ENCODE measurements at regions not wholly inside any gene's neighbourhood (a gene's known extent, or its start where the extent isn't known, plus 50 kb on each side); places are given as distances from the start of the nearest gene placed in this dataset.
A peak's percentile ranks its signal among the peaks of the same experiment; 100 is the strongest.

GRCh38 chr7:17651863-17652385, 288.4 kb downstream of the SNX13 start:
- DNase-seq (ENCODE audit: low spot score), result peak; percentile 20

GRCh38 chr7:17654940-17655339, 285.4 kb downstream of the SNX13 start:
- no peak for DNase-seq (ENCODE audit: low spot score)

- no peak for DNase-seq (ENCODE audit: low spot score)
These were observed 281.2 kb downstream of the SNX13 start for GRCh38 chr7:17659126-17659525.

GRCh38 chr7:17660116-17660515, 280.2 kb downstream of the SNX13 start:
- DNase-seq (ENCODE audit: low spot score), result no peak

- DNase-seq (ENCODE audit: low spot score), result no peak
These were observed 278.2 kb downstream of the SNX13 start for GRCh38 chr7:17661982-17662585.

- DNase-seq (ENCODE audit: low spot score), result peak; percentile 52
These were observed 277.1 kb downstream of the SNX13 start for GRCh38 chr7:17663061-17663675.

- no peak for DNase-seq (ENCODE audit: low spot score)
These were observed 275.3 kb downstream of the SNX13 start for GRCh38 chr7:17665029-17665428.

- DNase-seq (ENCODE audit: low spot score), result no peak
These were observed 272.2 kb downstream of the SNX13 start for GRCh38 chr7:17668122-17668521.

GRCh38 chr7:17669204-17669603, 271.1 kb downstream of the SNX13 start:
- no peak for DNase-seq (ENCODE audit: low spot score)

GRCh38 chr7:17671956-17672355, 268.3 kb downstream of the SNX13 start:
- no peak for DNase-seq (ENCODE audit: low spot score)

GRCh38 chr7:17672783-17673182, 267.5 kb downstream of the SNX13 start:
- no peak for DNase-seq (ENCODE audit: low spot score)

GRCh38 chr7:17674166-17674942, 265.9 kb downstream of the SNX13 start:
- no peak for DNase-seq (ENCODE audit: low spot score)

- no peak for DNase-seq (ENCODE audit: low spot score)
These were observed 265.2 kb downstream of the SNX13 start for GRCh38 chr7:17674943-17675608.

- no peak for DNase-seq (ENCODE audit: low spot score)
These were observed 262.9 kb downstream of the SNX13 start for GRCh38 chr7:17677408-17677807.

- no peak for DNase-seq (ENCODE audit: low spot score)
These were observed 261.4 kb downstream of the SNX13 start for GRCh38 chr7:17678896-17679295.

- peak; percentile 33 for DNase-seq (ENCODE audit: low spot score)
These were observed 260.8 kb downstream of the SNX13 start for GRCh38 chr7:17679458-17679857.

GRCh38 chr7:17680026-17680425, 260.3 kb downstream of the SNX13 start:
- DNase-seq (ENCODE audit: low spot score), result no peak

GRCh38 chr7:17680943-17681351, 259.3 kb downstream of the SNX13 start:
- DNase-seq (ENCODE audit: low spot score), result no peak

- no peak for DNase-seq (ENCODE audit: low spot score)
These were observed 258.3 kb downstream of the SNX13 start for GRCh38 chr7:17681965-17682364.

- no peak for DNase-seq (ENCODE audit: low spot score)
These were observed 257.7 kb downstream of the SNX13 start for GRCh38 chr7:17682586-17682985.

GRCh38 chr7:17685141-17685540, 255.2 kb downstream of the SNX13 start:
- DNase-seq (ENCODE audit: low spot score), result no peak

GRCh38 chr7:17687361-17687760, 252.9 kb downstream of the SNX13 start:
- no peak for DNase-seq (ENCODE audit: low spot score)
